ENCODE measurements at regions not wholly inside any gene's neighbourhood (a gene's known extent, or its start where the extent isn't known, plus 50 kb on each side); places are given as distances from the start of the nearest gene placed in this dataset.
A peak's percentile ranks its signal among the peaks of the same experiment; 100 is the strongest.

GRCh38 chr12:91309450-91309849 lies 126.8 kb upstream of the DCN start:
- no peaks in the 10 kb centered on the region for H3K36me3 ChIP-seq (ENCODE audit: control insufficient read depth, insufficient read depth, low read length)
- no peak overlapping the region for H3K9ac ChIP-seq (ENCODE audit: low read length)
- H3K27me3 ChIP-seq (ENCODE audit: control insufficient read depth, insufficient read depth, low read length), result no peaks in the 10 kb centered on the region
- no peaks in the 10 kb centered on the region for H3K9me3 ChIP-seq (ENCODE audit: control insufficient read depth, insufficient read depth, low read depth, low read length)
- H3K27ac ChIP-seq (ENCODE audit: low read depth, low read length), result no peak overlapping the region
- no peak overlapping the region for H3K4me3 ChIP-seq (ENCODE audit: low read depth, low read length)
- H3K4me1 ChIP-seq (ENCODE audit: control insufficient read depth, insufficient read depth, low read length), result peaks cover 3% of the 10 kb centered on the region; the same call in 1 of the 2 replicates

DNA sequence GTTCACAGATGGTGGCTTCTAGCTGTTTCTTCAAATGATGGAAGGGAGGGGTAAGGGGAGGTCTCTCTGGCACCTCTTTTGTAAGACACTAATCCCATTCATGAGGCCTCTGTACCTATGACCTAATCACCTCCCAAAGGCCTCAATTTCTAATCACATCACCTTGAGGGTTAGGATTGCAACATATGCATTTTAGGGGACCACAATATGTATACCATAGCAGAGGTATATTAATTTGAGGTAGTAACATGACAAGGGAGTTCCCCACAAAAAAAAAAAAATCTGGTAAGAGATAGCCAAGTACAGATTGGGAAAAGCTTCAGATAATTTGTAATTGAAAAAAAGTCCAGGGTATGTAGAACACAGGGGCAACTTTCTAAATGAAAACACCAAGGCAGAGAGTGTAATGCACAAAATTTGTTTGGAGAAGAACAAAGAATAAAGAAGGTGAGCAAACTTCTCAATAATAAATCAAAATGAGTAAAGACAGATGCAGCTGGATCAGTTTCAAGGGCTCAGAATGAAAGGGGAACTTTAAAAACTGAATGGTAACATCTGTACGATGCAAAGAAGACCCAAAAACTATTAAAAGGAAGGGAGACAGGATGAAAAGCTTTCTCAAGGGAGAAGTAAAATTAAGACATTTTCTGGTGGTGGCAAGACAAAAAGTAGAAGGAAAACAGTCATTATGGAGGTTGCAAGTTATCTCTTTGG lies 125.5 kb upstream of the DCN start:
- Histone ChIP-seq H3K4me1 (ENCODE audit: control insufficient read depth, insufficient read depth, low read length) (peaks cover 7% of the 10 kb centered on the region; the same call in 1 of the 2 replicates), H3K4me3 (ENCODE audit: low read depth, low read length) (no peak overlapping the region), H3K27ac (ENCODE audit: low read depth, low read length) (no peak overlapping the region), H3K36me3 (ENCODE audit: control insufficient read depth, insufficient read depth, low read length) (no peaks in the 10 kb centered on the region), H3K9ac (ENCODE audit: low read length) (no peak overlapping the region), H3K27me3 (ENCODE audit: control insufficient read depth, insufficient read depth, low read length) (no peaks in the 10 kb centered on the region), H3K9me3 (ENCODE audit: control insufficient read depth, insufficient read depth, low read depth, low read length) (no peaks in the 10 kb centered on the region)

GRCh38 chr12:91290354-91290753 lies 107.7 kb upstream of the DCN start:
- H3K9ac ChIP-seq (ENCODE audit: low read length), result no peak overlapping the region
- H3K4me1 ChIP-seq (ENCODE audit: control insufficient read depth, insufficient read depth, low read length), result no peaks in the 10 kb centered on the region
- no peaks in the 10 kb centered on the region for H3K9me3 ChIP-seq (ENCODE audit: control insufficient read depth, insufficient read depth, low read depth, low read length)
- no peaks in the 10 kb centered on the region for H3K27me3 ChIP-seq (ENCODE audit: control insufficient read depth, insufficient read depth, low read length)
- H3K4me3 ChIP-seq (ENCODE audit: low read depth, low read length), result no peak overlapping the region
- H3K27ac ChIP-seq (ENCODE audit: low read depth, low read length), result no peak overlapping the region
- H3K36me3 ChIP-seq (ENCODE audit: control insufficient read depth, insufficient read depth, low read length), result no peaks in the 10 kb centered on the region

GRCh38 chr12:91289906-91290305 lies 107.3 kb upstream of the DCN start:
- Histone ChIP-seq H3K36me3 (ENCODE audit: control insufficient read depth, insufficient read depth, low read length) (no peaks in the 10 kb centered on the region), H3K9ac (ENCODE audit: low read length) (no peak overlapping the region), H3K27me3 (ENCODE audit: control insufficient read depth, insufficient read depth, low read length) (no peaks in the 10 kb centered on the region), H3K4me3 (ENCODE audit: low read depth, low read length) (no peak overlapping the region), H3K9me3 (ENCODE audit: control insufficient read depth, insufficient read depth, low read depth, low read length) (no peaks in the 10 kb centered on the region), H3K27ac (ENCODE audit: low read depth, low read length) (no peak overlapping the region), H3K4me1 (ENCODE audit: control insufficient read depth, insufficient read depth, low read length) (no peaks in the 10 kb centered on the region)

DNA sequence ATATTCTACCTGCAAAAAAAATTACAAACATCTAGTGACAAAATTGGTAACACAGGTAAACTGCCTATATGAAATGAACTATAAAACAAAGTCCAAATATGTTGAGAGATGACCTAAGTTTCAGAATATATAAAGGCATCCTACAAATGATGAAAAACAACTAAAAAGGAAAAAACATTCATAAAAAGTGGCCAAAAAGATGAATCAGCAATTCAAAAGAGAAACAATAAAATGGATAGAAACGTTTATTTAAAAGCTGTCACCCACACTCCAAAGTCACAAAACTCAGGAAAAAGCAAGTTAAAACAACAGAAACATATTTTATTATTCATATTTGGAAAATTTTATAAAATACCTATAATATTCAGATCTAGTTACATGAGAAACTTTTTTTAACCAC lies 106.5 kb upstream of the DCN start:
- no peaks in the 10 kb centered on the region for H3K9me3 ChIP-seq (ENCODE audit: control insufficient read depth, insufficient read depth, low read depth, low read length)
- H3K27ac ChIP-seq (ENCODE audit: low read depth, low read length), result no peak overlapping the region
- no peaks in the 10 kb centered on the region for H3K36me3 ChIP-seq (ENCODE audit: control insufficient read depth, insufficient read depth, low read length)

GRCh38 chr12:91287753-91288152 lies 105.1 kb upstream of the DCN start:
- H3K9ac ChIP-seq (ENCODE audit: low read length), result no peak overlapping the region
- H3K9me3 ChIP-seq (ENCODE audit: control insufficient read depth, insufficient read depth, low read depth, low read length), result no peaks in the 10 kb centered on the region
- H3K27me3 ChIP-seq (ENCODE audit: control insufficient read depth, insufficient read depth, low read length), result no peaks in the 10 kb centered on the region
- no peak overlapping the region for H3K4me3 ChIP-seq (ENCODE audit: low read depth, low read length)
- H3K4me1 ChIP-seq (ENCODE audit: control insufficient read depth, insufficient read depth, low read length), result no peaks in the 10 kb centered on the region
- H3K27ac ChIP-seq (ENCODE audit: low read depth, low read length), result no peak overlapping the region
- H3K36me3 ChIP-seq (ENCODE audit: control insufficient read depth, insufficient read depth, low read length), result no peaks in the 10 kb centered on the region

More for the DNA sequence above, 106.5 kb upstream of the DCN start:
- H3K27me3 ChIP-seq (ENCODE audit: control insufficient read depth, insufficient read depth, low read length), result no peaks in the 10 kb centered on the region
- H3K4me1 ChIP-seq (ENCODE audit: control insufficient read depth, insufficient read depth, low read length), result no peaks in the 10 kb centered on the region
- H3K4me3 ChIP-seq (ENCODE audit: low read depth, low read length), result no peak overlapping the region
- H3K9ac ChIP-seq (ENCODE audit: low read length), result no peak overlapping the region

GRCh38 chr12:91278126-91278525 lies 95.5 kb upstream of the DCN start:
- Histone ChIP-seq H3K27me3 (ENCODE audit: control insufficient read depth, insufficient read depth, low read length) (no peaks in the 10 kb centered on the region), H3K9ac (ENCODE audit: low read length) (no peak overlapping the region), H3K27ac (ENCODE audit: low read depth, low read length) (no peak overlapping the region), H3K4me3 (ENCODE audit: low read depth, low read length) (no peak overlapping the region), H3K9me3 (ENCODE audit: control insufficient read depth, insufficient read depth, low read depth, low read length) (no peaks in the 10 kb centered on the region), H3K36me3 (ENCODE audit: control insufficient read depth, insufficient read depth, low read length) (no peaks in the 10 kb centered on the region), H3K4me1 (ENCODE audit: control insufficient read depth, insufficient read depth, low read length) (peaks cover 17% of the 10 kb centered on the region)

- no peak overlapping the region for H3K27ac ChIP-seq (ENCODE audit: low read depth, low read length)
- H3K9me3 ChIP-seq (ENCODE audit: control insufficient read depth, insufficient read depth, low read depth, low read length), result no peaks in the 10 kb centered on the region
- H3K9ac ChIP-seq (ENCODE audit: low read length), result no peak overlapping the region
- H3K4me1 ChIP-seq (ENCODE audit: control insufficient read depth, insufficient read depth, low read length), result peaks cover 27% of the 10 kb centered on the region
- H3K4me3 ChIP-seq (ENCODE audit: low read depth, low read length), result no peak overlapping the region
- no peaks in the 10 kb centered on the region for H3K36me3 ChIP-seq (ENCODE audit: control insufficient read depth, insufficient read depth, low read length)
- H3K27me3 ChIP-seq (ENCODE audit: control insufficient read depth, insufficient read depth, low read length), result no peaks in the 10 kb centered on the region
Observed at GRCh38 chr12:91276509-91276908, 93.9 kb upstream of the DCN start.

- Histone ChIP-seq H3K4me1 (ENCODE audit: control insufficient read depth, insufficient read depth, low read length) (peaks cover 27% of the 10 kb centered on the region), H3K9ac (ENCODE audit: low read length) (no peak overlapping the region), H3K36me3 (ENCODE audit: control insufficient read depth, insufficient read depth, low read length) (no peaks in the 10 kb centered on the region), H3K4me3 (ENCODE audit: low read depth, low read length) (no peak overlapping the region), H3K27me3 (ENCODE audit: control insufficient read depth, insufficient read depth, low read length) (no peaks in the 10 kb centered on the region), H3K27ac (ENCODE audit: low read depth, low read length) (peak overlapping the region; percentile 51; the same call in 1 of the 2 replicates), H3K9me3 (ENCODE audit: control insufficient read depth, insufficient read depth, low read depth, low read length) (no peaks in the 10 kb centered on the region)
Observed at GRCh38 chr12:91275321-91275720, 92.7 kb upstream of the DCN start.

DNA sequence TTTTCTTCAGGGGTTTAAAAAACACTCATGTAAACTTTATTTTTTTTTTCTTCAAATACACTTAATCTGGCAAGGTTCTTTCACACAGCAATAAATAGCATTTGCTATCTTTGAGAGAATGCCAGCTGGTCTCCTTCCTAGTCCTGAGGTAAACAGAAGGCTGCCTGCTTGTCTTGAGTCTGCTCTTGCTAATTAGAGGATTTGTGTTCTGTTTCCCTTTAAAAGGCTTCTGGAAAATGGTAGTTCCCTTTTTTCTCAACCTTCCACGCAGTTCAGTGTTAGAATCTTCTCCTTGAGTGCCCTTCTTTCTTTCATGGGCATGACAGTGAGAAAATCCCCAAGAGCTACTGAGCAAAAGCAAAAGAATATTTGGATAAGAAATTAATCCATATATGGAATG lies 92.3 kb upstream of the DCN start:
- Histone ChIP-seq H3K27me3 (ENCODE audit: control insufficient read depth, insufficient read depth, low read length) (no peaks in the 10 kb centered on the region), H3K27ac (ENCODE audit: low read depth, low read length) (peak overlapping the region; percentile 51; the same call in 1 of the 2 replicates), H3K4me3 (ENCODE audit: low read depth, low read length) (no peak overlapping the region), H3K9ac (ENCODE audit: low read length) (no peak overlapping the region), H3K36me3 (ENCODE audit: control insufficient read depth, insufficient read depth, low read length) (no peaks in the 10 kb centered on the region), H3K4me1 (ENCODE audit: control insufficient read depth, insufficient read depth, low read length) (peaks cover 27% of the 10 kb centered on the region), H3K9me3 (ENCODE audit: control insufficient read depth, insufficient read depth, low read depth, low read length) (no peaks in the 10 kb centered on the region)

GRCh38 chr12:91273560-91273959 lies 90.9 kb upstream of the DCN start:
- Histone ChIP-seq H3K36me3 (ENCODE audit: control insufficient read depth, insufficient read depth, low read length) (no peaks in the 10 kb centered on the region), H3K27ac (ENCODE audit: low read depth, low read length) (0 out of 2 replicates have a peak overlapping the region, but pooled peaks have one; percentile 23), H3K9ac (ENCODE audit: low read length) (no peak overlapping the region), H3K4me1 (ENCODE audit: control insufficient read depth, insufficient read depth, low read length) (peaks cover 27% of the 10 kb centered on the region), H3K4me3 (ENCODE audit: low read depth, low read length) (no peak overlapping the region), H3K9me3 (ENCODE audit: control insufficient read depth, insufficient read depth, low read depth, low read length) (no peaks in the 10 kb centered on the region), H3K27me3 (ENCODE audit: control insufficient read depth, insufficient read depth, low read length) (no peaks in the 10 kb centered on the region)

All from HUES6 (cell line).